ENCODE measurements at regions not wholly inside any gene's neighbourhood (a gene's known extent, or its start where the extent isn't known, plus 50 kb on each side); places are given as distances from the start of the nearest gene placed in this dataset.

DNA sequence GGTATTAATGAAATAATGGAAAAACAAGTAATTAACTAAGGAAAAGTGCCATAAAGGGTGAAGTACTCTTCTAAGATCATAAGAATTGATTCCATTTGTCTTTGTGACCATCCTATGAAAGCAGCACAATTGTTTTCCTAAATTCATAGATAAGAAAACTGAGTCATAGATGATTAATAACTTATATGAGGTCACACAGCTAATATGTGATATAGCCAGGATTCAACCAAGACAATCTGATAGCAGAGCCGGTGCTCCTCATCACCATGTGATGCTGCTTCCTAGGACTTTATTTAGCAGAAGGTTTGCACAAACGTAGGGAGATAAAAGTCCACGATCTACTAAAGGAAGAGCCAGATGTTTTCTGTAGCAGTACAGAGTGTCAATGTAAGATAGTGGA, 181.5 kb upstream of the SYT1 start:
- H3K4me1 ChIP-seq: peaks cover 8% of the 10 kb centered on the region; the same call in 2 of the 3 replicates
- H3K27ac ChIP-seq: no peak overlapping the region
- TF ChIP-seq FOSL2 (IDR thresholded peaks at IDR 0.05) (no peak), FOSL2 (CRISPR knock-in tag; IDR thresholded peaks at IDR 0.05) (peak; percentile 18; the same call in 1 of the 2 replicates), RFX5 (IDR thresholded peaks at IDR 0.05) (no peak)
- FAIRE-seq (no peak), DNase-seq (ENCODE audit: low read depth in 1 of 2, low spot score in 1 of 2) (no peak), ATAC-seq (peak in 1 of 2 experiments; percentile 51; a peak in 2 of 6 replicates)
- no peaks in the 10 kb centered on the region for H3K9me3 ChIP-seq
- no peak overlapping the region for H3K4me3 ChIP-seq
- ChIA-PET POLR2A (no interaction called here), CTCF (no interaction called here)
- H3K4me2 ChIP-seq: 0 out of 3 replicates have a peak overlapping the region, but pooled peaks have one; percentile 15
- 35% methylated on average over 3 of the region's 3 CpGs for WGBS (ENCODE audit: missing lambda C conversion rate)

DNA sequence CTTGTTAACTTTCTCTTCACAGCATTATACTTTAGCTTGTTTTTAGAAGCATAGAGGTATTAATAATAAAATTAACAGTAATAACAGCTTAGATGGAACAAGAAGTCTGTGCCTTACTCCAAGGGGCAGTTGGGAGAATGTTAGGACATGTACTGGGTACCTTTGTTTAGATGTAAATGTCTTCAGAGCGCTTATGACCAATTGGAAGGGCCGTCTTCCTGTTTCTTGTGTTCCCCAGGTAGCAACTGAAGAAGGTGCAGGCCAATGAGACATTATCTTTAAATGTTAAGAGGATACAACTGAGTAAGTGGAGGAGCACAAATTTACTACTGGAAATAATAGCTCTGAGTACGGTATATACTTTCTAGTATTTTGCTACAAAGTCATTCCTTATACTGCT, 180.9 kb upstream of the SYT1 start:
- POLR2A ChIA-PET: no interaction called here
- WGBS (ENCODE audit: missing lambda C conversion rate): 94% methylated on average over 3 of the region's 3 CpGs
- Histone ChIP-seq H3K4me1 (peaks cover 8% of the 10 kb centered on the region; the same call in 2 of the 3 replicates), H3K27ac (no peak overlapping the region), H3K9me3 (no peaks in the 10 kb centered on the region), H3K4me3 (no peak overlapping the region), H3K4me2 (0 out of 3 replicates have a peak overlapping the region, but pooled peaks have one; percentile 15)
- DNase-seq (ENCODE audit: low read depth in 1 of 2, low spot score in 1 of 2) (no peak), ATAC-seq (no peak), FAIRE-seq (no peak)
- TF ChIP-seq, protein P1, sequence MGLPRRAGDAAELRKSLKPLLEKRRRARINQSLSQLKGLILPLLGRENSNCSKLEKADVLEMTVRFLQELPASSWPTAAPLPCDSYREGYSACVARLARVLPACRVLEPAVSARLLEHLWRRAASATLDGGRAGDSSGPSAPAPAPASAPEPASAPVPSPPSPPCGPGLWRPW (IDR thresholded peaks at IDR 0.05): no peak
- TF ChIP-seq, protein P2, sequence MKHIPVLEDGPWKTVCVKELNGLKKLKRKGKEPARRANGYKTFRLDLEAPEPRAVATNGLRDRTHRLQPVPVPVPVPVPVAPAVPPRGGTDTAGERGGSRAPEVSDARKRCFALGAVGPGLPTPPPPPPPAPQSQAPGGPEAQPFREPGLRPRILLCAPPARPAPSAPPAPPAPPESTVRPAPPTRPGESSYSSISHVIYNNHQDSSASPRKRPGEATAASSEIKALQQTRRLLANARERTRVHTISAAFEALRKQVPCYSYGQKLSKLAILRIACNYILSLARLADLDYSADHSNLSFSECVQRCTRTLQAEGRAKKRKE (CRISPR knock-in tag; IDR thresholded peaks at IDR 0.05; ENCODE audit: low read depth): no peak
- TF ChIP-seq RCOR1 (IDR thresholded peaks at IDR 0.05; ENCODE audit: low read depth, low read length) (no peak), SMC3 (IDR thresholded peaks at IDR 0.05) (no peak), RNF2 (IDR thresholded peaks at IDR 0.05; ENCODE audit: borderline replicate concordance, low read depth) (no peak), ZFP36 (IDR thresholded peaks at IDR 0.05; ENCODE audit: borderline replicate concordance, partially characterized antibody) (no peak), RARB (CRISPR knock-in tag; IDR thresholded peaks at IDR 0.05) (no peak), MYC (IDR thresholded peaks at IDR 0.05; ENCODE audit: borderline replicate concordance, low read length) (no peak), MAZ (IDR thresholded peaks at IDR 0.05; ENCODE audit: borderline replicate concordance, low read depth, low read length) (no peak), EHMT2 (IDR thresholded peaks at IDR 0.05; ENCODE audit: low read depth) (no peak), HOXB5 (CRISPR knock-in tag; IDR thresholded peaks at IDR 0.05) (no peak), PHF8 (IDR thresholded peaks at IDR 0.05; ENCODE audit: borderline replicate concordance, low read depth) (no peak)
- TF ChIP-seq, protein P3, sequence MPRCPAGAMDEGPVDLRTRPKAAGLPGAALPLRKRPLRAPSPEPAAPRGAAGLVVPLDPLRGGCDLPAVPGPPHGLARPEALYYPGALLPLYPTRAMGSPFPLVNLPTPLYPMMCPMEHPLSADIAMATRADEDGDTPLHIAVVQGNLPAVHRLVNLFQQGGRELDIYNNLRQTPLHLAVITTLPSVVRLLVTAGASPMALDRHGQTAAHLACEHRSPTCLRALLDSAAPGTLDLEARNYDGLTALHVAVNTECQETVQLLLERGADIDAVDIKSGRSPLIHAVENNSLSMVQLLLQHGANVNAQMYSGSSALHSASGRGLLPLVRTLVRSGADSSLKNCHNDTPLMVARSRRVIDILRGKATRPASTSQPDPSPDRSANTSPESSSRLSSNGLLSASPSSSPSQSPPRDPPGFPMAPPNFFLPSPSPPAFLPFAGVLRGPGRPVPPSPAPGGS (IDR thresholded peaks at IDR 0.05): no peak
- TF ChIP-seq, protein P4, sequence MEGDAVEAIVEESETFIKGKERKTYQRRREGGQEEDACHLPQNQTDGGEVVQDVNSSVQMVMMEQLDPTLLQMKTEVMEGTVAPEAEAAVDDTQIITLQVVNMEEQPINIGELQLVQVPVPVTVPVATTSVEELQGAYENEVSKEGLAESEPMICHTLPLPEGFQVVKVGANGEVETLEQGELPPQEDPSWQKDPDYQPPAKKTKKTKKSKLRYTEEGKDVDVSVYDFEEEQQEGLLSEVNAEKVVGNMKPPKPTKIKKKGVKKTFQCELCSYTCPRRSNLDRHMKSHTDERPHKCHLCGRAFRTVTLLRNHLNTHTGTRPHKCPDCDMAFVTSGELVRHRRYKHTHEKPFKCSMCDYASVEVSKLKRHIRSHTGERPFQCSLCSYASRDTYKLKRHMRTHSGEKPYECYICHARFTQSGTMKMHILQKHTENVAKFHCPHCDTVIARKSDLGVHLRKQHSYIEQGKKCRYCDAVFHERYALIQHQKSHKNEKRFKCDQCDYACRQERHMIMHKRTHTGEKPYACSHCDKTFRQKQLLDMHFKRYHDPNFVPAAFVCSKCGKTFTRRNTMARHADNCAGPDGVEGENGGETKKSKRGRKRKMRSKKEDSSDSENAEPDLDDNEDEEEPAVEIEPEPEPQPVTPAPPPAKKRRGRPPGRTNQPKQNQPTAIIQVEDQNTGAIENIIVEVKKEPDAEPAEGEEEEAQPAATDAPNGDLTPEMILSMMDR (IDR thresholded peaks at IDR 0.05): no peak
- CTCF ChIA-PET: no interaction called here

DNA sequence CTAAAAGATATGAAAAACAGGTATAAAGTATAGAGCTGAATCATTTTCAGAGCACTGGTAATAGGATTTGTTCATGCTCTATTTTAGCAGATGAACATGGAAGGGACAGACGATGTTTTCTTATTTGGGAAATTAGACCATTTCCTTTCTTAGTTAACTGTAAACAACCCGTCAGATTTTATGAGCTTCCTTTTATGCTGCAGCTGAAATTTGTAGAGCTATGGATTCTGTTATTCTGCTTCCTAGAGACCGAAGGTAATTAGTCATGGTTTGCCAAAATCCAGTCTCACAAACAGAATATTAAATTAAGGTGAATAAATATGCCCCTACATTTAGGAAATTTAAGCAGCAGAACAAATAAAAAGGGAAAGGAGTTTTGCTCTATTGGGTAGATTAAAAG, 180.2 kb upstream of the SYT1 start:
- TF ChIP-seq FOXS1 (CRISPR knock-in tag; IDR thresholded peaks at IDR 0.05): no peak
- TF ChIP-seq SMC3 (IDR thresholded peaks at IDR 0.05): no peak
- TF ChIP-seq, protein P5, sequence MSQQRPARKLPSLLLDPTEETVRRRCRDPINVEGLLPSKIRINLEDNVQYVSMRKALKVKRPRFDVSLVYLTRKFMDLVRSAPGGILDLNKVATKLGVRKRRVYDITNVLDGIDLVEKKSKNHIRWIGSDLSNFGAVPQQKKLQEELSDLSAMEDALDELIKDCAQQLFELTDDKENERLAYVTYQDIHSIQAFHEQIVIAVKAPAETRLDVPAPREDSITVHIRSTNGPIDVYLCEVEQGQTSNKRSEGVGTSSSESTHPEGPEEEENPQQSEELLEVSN (IDR thresholded peaks at IDR 0.05; ENCODE audit: borderline replicate concordance, low read depth): no peak
- no peak for TF ChIP-seq EHF (CRISPR knock-in tag; IDR thresholded peaks at IDR 0.05)
- TF ChIP-seq, protein P6, sequence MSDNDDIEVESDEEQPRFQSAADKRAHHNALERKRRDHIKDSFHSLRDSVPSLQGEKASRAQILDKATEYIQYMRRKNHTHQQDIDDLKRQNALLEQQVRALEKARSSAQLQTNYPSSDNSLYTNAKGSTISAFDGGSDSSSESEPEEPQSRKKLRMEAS (IDR thresholded peaks at IDR 0.05): no peak
- TF ChIP-seq KDM5A (IDR thresholded peaks at IDR 0.05): no peak
- no peak for TF ChIP-seq MYC (IDR thresholded peaks at IDR 0.05; ENCODE audit: borderline replicate concordance, low read length)
- no peak for TF ChIP-seq FOSB (CRISPR knock-in tag; IDR thresholded peaks at IDR 0.05)
- no peak overlapping the region for H3K4me3 ChIP-seq
- H3K4me2 ChIP-seq: no peak overlapping the region
- FAIRE-seq (no peak), ATAC-seq (no peak), DNase-seq (ENCODE audit: low read depth in 1 of 2, low spot score in 1 of 2) (no peak)
- WGBS (ENCODE audit: missing lambda C conversion rate): 85% methylated on average over 3 of the region's 3 CpGs
- peaks cover 8% of the 10 kb centered on the region; the same call in 2 of the 3 replicates for H3K4me1 ChIP-seq
- CTCF ChIA-PET: no interaction called here
- no peak overlapping the region for H3K27ac ChIP-seq
- H3K9me3 ChIP-seq: no peaks in the 10 kb centered on the region
- POLR2A ChIA-PET: no interaction called here
